NOMO-1 (cell line): ENCODE measurements at regions not wholly inside any gene's neighbourhood (a gene's known extent, or its start where the extent isn't known, plus 50 kb on each side); places are given as distances from the start of the nearest gene placed in this dataset.

ENCODE experiments used
- DNase-seq, 2 experiments: peaks; one replicate each; lab custom pipeline; 2025; ENCODE audit not compliant: unreplicated experiment in 2 of 2; lab: John Stamatoyannopoulos, UW

- no peak for DNase-seq
Measured at GRCh38 chr12:24071842-24072241, 122.4 kb upstream of the SOX5 start.

GRCh38 chr12:24069532-24070395 is 120.3 kb upstream of the SOX5 start:
- DNase-seq: no peak

GRCh38 chr12:24066865-24067264 is 117.4 kb upstream of the SOX5 start:
- DNase-seq: no peak

GRCh38 chr12:24066097-24066496 is 116.6 kb upstream of the SOX5 start:
- no peak for DNase-seq

- no peak for DNase-seq
Measured at GRCh38 chr12:24062642-24063245, 113.3 kb upstream of the SOX5 start.

- no peak for DNase-seq
Measured at GRCh38 chr12:24060089-24060488, 110.6 kb upstream of the SOX5 start.

- DNase-seq: no peak
Measured at GRCh38 chr12:24057920-24058476, 108.5 kb upstream of the SOX5 start.

GRCh38 chr12:24055747-24056146 is 106.3 kb upstream of the SOX5 start:
- DNase-seq: no peak

- DNase-seq: no peak
Measured at GRCh38 chr12:24054416-24054815, 104.9 kb upstream of the SOX5 start.

GRCh38 chr12:24049728-24050127 is 100.3 kb upstream of the SOX5 start:
- no peak for DNase-seq

- DNase-seq: no peak
Measured at GRCh38 chr12:24049101-24049500, 99.6 kb upstream of the SOX5 start.

- no peak for DNase-seq
Measured at GRCh38 chr12:24048446-24048845, 99.0 kb upstream of the SOX5 start.

GRCh38 chr12:24047326-24047725 is 97.9 kb upstream of the SOX5 start:
- no peak for DNase-seq

- DNase-seq: peak in 1 of 2 experiments; percentile 32
Measured at GRCh38 chr12:24045816-24046257, 96.4 kb upstream of the SOX5 start.

- no peak for DNase-seq
Measured at GRCh38 chr12:24044941-24045703, 95.7 kb upstream of the SOX5 start.

GRCh38 chr12:24042651-24043050 is 93.2 kb upstream of the SOX5 start:
- no peak for DNase-seq

- DNase-seq: no peak
Measured at GRCh38 chr12:24039113-24039525, 89.6 kb upstream of the SOX5 start.

GRCh38 chr12:24038211-24038997 is 88.9 kb upstream of the SOX5 start:
- no peak for DNase-seq

GRCh38 chr12:24036438-24037216 is 87.2 kb upstream of the SOX5 start:
- no peak for DNase-seq

- DNase-seq: no peak
Measured at GRCh38 chr12:24034894-24035293, 85.4 kb upstream of the SOX5 start.
